ENCODE measurements at regions not wholly inside any gene's neighbourhood (a gene's known extent, or its start where the extent isn't known, plus 50 kb on each side); places are given as distances from the start of the nearest gene placed in this dataset.

- DNase-seq (ENCODE audit: low read depth in 1 of 2, low spot score in 1 of 2), result no peak
- in situ Hi-C loops (cut with HindIII; ENCODE audit: low pct_unique_long_range_greater_than_20kb, low sequenced_read_pairs), result no loop called here
- no peak for TF ChIP-seq JUND (IDR thresholded peaks at IDR 0.05; ENCODE audit: low read depth)
These were observed 489.5 kb downstream of the REEP3 start for GRCh38 chr10:64010711-64011110.

DNA sequence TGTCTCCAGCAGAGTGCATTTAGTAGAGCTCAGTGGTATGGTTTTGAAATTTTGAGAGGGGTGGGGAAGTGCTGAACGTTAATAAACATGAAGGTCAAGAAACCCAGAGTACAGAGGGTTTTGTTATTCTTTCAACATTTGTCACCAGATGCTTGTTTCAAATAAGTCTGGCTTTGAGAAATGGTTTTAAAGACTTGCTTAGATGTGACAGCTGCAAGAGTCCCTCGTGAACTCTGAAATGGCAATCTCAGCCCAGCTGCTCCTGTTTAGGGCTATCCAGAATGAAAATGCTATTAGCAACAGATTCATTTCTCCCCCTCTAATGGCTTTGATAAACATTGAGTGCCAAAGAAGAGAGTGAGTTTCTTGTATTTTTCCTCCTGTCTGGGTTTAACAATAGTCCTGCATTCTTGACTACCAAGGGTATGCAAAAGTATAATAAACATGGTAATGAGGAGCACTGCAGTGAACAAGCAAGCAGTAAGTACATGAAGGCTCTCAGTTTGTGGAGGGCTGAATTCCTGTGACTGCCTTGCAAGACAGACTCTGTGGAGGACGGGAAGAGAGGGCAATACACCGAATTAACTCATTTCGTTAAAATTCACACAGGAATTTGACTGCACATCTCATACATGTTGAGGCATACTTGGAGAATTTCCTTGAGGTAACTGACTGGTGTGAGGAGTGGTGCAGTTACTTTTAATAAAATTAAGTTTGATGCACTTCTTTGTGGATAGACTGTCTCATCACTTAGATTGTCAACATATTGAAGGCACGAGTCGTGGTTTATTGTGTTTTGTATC is 490.9 kb downstream of the REEP3 start:
- no peak for DNase-seq (ENCODE audit: low read depth in 1 of 2, low spot score in 1 of 2)
- in situ Hi-C loops (cut with HindIII; ENCODE audit: low pct_unique_long_range_greater_than_20kb, low sequenced_read_pairs), result no loop called here
- TF ChIP-seq JUND (IDR thresholded peaks at IDR 0.05; ENCODE audit: low read depth), result no peak

- TF ChIP-seq JUND (IDR thresholded peaks at IDR 0.05; ENCODE audit: low read depth), result no peak
- DNase-seq (ENCODE audit: low read depth in 1 of 2, low spot score in 1 of 2), result no peak
- in situ Hi-C loops (cut with HindIII; ENCODE audit: low pct_unique_long_range_greater_than_20kb, low sequenced_read_pairs), result no loop called here
These were observed 493.1 kb downstream of the REEP3 start for GRCh38 chr10:64014281-64014680.

DNA sequence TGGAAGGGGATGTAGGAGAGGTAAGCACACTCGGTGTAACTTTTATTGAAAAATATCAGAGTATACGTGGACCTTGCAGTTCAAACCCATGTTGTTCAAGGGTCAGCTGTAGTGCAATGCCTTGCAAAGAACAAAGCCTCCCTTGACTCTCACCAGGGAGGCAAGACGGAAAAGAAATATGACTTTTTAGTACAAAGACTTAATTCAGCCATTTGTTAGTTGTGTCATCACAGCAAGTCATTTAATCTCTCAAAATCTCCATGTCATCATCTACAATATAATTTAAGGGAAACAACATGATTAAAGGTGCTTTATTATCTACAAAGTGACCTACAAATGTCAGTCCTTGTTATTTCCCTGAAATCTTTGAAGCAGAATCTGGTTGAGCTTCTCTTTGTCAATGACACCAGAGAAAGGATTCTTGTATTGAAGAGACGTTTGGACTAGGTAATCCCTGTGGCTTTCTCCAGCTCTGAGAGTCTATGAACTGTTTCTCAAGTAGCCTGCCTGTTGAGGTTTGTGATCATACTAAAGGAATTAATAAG is 502.8 kb downstream of the REEP3 start:
- no peak for DNase-seq (ENCODE audit: low read depth in 1 of 2, low spot score in 1 of 2)
- in situ Hi-C loops (cut with HindIII; ENCODE audit: low pct_unique_long_range_greater_than_20kb, low sequenced_read_pairs), result no loop called here
- TF ChIP-seq JUND (IDR thresholded peaks at IDR 0.05; ENCODE audit: low read depth), result no peak

- DNase-seq (ENCODE audit: low read depth in 1 of 2, low spot score in 1 of 2), result no peak
- in situ Hi-C loops (cut with HindIII; ENCODE audit: low pct_unique_long_range_greater_than_20kb, low sequenced_read_pairs), result no loop called here
- TF ChIP-seq JUND (IDR thresholded peaks at IDR 0.05; ENCODE audit: low read depth), result no peak
These were observed 512.5 kb downstream of the REEP3 start for GRCh38 chr10:64033711-64034110.

- no peak for TF ChIP-seq JUND (IDR thresholded peaks at IDR 0.05; ENCODE audit: low read depth)
- in situ Hi-C loops (cut with HindIII; ENCODE audit: low pct_unique_long_range_greater_than_20kb, low sequenced_read_pairs), result no loop called here
- no peak for DNase-seq (ENCODE audit: low read depth in 1 of 2, low spot score in 1 of 2)
These were observed 515.2 kb downstream of the REEP3 start for GRCh38 chr10:64036321-64036930.

GRCh38 chr10:64037071-64037661 is 516.0 kb downstream of the REEP3 start:
- TF ChIP-seq JUND (IDR thresholded peaks at IDR 0.05; ENCODE audit: low read depth), result no peak
- in situ Hi-C loops (cut with HindIII; ENCODE audit: low pct_unique_long_range_greater_than_20kb, low sequenced_read_pairs), result no loop called here
- peak in 1 of 2 experiments; percentile 18 for DNase-seq (ENCODE audit: low read depth in 1 of 2, low spot score in 1 of 2)

DNA sequence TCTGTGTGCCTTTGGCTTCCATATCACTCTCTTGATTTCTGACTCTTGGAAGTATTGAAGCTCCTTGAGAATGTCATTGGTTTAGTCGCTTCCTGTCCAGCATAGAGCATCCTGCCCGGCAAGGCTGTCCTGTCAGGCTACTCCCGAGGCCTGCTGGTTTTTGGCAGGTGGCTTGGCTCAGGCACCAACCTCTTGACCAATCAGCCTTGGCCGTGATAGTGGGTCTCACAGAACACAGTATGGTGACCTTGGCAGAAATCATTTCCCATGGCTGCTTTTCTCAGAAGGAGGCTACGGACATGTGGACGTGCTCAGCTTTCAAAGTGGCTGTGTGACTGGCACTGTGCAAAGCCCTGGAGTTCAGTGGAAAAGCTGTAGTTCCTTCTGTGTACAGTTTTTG is 516.9 kb downstream of the REEP3 start:
- in situ Hi-C loops (cut with HindIII; ENCODE audit: low pct_unique_long_range_greater_than_20kb, low sequenced_read_pairs), result no loop called here
- DNase-seq (ENCODE audit: low read depth in 1 of 2, low spot score in 1 of 2), result no peak
- TF ChIP-seq JUND (IDR thresholded peaks at IDR 0.05; ENCODE audit: low read depth), result no peak

DNA sequence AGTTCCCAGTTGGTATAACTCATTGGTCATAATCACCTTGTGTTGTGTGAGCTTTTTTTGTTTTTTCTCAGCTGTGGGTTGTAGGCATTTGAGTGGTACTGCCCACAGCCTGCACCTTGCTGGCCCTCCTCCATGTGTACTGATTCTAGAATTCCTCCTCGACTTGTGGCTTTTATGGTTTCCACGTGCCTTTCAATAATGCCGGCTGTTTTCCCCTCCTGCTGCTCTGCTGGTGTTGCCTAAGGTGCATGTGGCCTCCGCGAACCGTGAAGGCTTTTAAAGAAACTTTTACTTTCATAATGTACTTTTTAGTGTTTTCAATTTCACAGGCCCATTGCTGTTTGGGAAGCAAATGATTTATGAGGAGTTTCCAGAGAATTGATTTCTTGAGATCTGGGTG is 518.0 kb downstream of the REEP3 start:
- DNase-seq (ENCODE audit: low read depth in 1 of 2, low spot score in 1 of 2), result no peak
- no peak for TF ChIP-seq JUND (IDR thresholded peaks at IDR 0.05; ENCODE audit: low read depth)
- in situ Hi-C loops (cut with HindIII; ENCODE audit: low pct_unique_long_range_greater_than_20kb, low sequenced_read_pairs), result no loop called here

GRCh38 chr10:64040781-64041180 is 519.6 kb downstream of the REEP3 start:
- no peak for DNase-seq (ENCODE audit: low read depth in 1 of 2, low spot score in 1 of 2)
- TF ChIP-seq JUND (IDR thresholded peaks at IDR 0.05; ENCODE audit: low read depth), result no peak
- in situ Hi-C loops (cut with HindIII; ENCODE audit: low pct_unique_long_range_greater_than_20kb, low sequenced_read_pairs), result no loop called here

DNA sequence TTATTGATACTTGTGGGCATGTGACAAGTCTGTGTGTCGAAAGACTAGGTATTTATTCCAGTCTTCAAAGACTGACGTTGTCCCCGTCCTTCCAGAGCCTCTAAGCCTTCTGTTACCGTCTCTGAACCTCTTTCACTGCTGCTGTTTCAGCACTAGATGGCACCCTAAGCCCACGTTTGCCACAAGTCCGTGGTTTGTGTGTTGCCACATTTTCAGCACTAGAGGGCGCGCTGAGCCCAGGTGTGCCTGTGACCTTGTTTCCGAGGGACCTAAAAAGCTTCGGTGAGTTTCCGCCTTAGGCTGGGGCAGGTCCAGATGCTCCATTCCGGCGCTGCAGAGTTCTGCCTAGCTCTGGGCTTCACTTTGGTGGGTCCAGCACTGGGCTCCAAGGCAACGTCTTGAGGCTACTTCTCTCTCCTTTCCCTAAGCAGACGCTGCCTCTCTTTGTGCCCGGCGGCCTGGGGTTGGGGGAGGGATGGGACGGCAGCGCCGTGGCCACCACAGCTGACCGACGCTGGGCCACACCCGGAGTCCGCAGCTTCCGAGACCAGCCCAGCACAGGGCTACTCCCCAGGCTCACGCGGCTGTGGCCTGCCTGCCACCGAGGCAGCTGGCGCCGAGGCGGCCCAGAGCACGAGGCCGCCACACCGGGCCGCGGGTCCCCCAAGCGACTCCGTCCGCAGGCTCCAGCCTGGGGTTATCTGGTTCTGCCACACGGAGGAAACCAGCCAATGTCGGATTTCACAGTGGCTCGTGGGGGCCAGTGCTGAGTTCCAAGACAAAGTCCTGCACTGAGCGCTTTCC is 520.2 kb downstream of the REEP3 start:
- peak; percentile 81 to 94 for DNase-seq (ENCODE audit: low read depth in 1 of 2, low spot score in 1 of 2)
- TF ChIP-seq JUND (IDR thresholded peaks at IDR 0.05; ENCODE audit: low read depth), result no peak
- in situ Hi-C loops (cut with HindIII; ENCODE audit: low pct_unique_long_range_greater_than_20kb, low sequenced_read_pairs), result no loop called here

DNA sequence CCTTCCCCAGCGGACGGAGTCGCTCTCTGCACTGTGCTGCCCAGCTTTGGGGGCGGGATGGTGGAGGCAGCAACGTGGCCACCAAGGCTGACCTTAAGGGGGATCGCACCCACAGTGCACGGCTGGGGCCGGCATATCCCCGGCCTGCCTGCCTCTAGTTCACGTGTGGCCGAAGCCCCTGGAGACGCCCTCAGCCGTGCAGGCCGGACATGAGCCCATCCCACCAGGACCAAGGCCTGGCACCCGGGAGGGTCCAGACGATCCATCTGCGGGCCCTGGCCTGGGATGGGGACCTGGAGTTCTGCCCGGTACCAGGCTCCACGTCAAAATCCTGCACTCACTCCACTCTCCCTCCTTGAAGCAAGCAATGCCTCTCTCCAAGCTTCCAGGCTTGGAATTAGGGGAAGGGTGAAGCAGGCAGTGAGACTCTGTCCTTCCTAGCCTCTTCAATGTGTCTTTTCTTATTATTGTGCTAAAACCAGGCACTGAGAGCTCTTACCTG is 520.8 kb downstream of the REEP3 start:
- no peak for DNase-seq (ENCODE audit: low read depth in 1 of 2, low spot score in 1 of 2)
- TF ChIP-seq JUND (IDR thresholded peaks at IDR 0.05; ENCODE audit: low read depth), result no peak

More for the DNA sequence above, 520.8 kb downstream of the REEP3 start:
- in situ Hi-C loops (cut with HindIII; ENCODE audit: low pct_unique_long_range_greater_than_20kb, low sequenced_read_pairs), result no loop called here
